ENCODE measurements at regions not wholly inside any gene's neighbourhood (a gene's known extent, or its start where the extent isn't known, plus 50 kb on each side); places are given as distances from the start of the nearest gene placed in this dataset.
A peak's percentile ranks its signal among the peaks of the same experiment; 100 is the strongest.
"Not testable (repeated sequence)": the region's sequence is repeated elsewhere in the genome, so short reads cannot be mapped to it uniquely, and the experiment has no call there.

DNA sequence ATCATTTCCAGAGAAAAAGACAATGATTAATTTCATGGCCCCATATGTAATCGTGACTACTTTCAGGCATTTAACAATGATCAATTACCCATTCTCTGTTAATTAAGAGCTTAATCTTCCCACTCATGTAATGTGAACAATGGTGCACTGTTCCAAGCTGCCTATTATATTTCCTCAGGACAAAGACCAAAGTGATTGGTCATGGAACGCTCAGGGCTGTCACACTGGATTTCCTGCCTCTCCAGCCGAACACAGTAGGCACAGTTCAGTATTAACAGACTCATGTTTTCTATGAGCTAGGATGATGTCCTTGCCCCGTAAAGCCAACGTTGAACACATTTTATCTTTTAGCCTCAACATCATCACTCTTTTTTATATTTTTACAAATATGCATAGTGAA is 142.7 kb upstream of the FZD8 start:
- no peak for DNase-seq (ENCODE audit: low spot score)

DNA sequence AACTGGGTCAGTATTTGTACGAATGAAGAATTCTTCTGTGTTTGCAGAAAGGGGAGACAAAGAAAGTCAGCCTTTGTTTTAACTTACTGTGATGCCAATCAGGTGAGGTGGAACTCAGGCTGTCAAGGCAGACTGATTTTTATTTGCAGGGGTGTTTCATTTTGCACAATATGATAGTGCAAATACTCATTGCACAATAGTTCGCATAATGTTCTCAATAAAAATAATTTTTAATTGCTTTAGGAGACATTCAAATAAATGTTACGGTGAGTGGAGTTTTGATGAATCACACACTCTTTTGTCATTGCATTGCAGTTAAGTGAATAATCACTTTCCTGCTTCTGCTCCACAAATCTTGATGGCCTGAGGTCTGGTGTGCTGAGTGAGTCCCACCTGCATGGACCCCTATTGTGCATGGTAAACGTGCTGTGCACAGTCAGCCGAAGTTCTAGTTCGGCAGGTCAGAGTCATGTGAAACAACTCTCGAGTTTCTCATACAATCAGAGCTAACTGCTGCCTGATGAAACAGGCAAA is 141.3 kb upstream of the FZD8 start:
- no peak for DNase-seq (ENCODE audit: low spot score)

DNA sequence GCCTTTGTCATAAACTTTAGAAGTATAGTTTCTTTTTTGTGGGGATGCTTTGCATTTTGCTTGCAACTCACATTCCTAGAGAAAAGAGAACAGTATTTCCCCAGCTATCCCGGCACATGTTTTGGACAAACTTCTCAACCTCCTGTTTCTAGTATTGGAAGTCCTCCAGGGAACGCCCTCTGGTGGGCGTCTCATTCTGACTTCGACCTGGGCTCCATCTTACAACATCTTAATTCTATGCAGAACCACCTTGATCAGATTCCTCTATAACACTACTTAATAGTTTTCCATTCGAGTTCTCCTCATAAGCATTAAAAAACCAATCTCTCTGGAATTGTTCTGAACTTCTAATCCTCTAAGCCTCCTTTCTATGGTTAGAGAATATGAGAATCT is 139.5 kb upstream of the FZD8 start:
- DNase-seq (ENCODE audit: low spot score) = no peak

DNA sequence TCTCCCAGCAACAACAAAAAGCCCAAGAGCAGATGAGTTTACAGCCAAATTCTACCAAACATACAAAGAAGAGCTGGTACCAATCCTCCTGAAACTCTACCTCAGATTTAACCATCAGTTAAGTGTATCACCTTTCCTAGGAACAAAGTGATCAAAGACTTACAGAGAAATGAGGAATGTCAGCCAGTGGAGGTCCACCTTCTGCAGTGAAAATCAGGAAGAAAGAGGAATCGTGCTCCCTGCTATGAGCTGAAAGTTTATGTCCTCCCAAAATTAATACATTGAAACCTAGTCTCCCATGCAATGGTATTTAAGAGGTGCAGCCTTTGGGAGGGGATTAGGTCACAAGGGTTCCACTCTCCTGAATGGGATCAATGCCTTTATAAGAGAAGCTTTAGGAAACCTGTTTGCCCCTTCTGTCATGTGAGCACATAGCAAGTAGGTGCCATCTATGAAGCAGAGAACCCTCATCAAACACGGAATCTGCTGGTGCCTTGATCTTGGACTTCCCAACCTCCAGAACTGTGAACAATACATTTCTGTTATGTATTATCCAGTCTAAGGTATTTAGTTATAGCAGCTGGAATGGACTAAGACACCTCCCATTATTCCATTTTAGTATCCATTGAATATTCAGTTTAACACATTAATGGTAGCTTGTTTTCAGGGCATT is 139.0 kb upstream of the FZD8 start:
- no peak for DNase-seq (ENCODE audit: low spot score)

GRCh38 chr10:35778306-35778705 is 136.2 kb upstream of the FZD8 start:
- no peak for DNase-seq (ENCODE audit: low spot score)

DNA sequence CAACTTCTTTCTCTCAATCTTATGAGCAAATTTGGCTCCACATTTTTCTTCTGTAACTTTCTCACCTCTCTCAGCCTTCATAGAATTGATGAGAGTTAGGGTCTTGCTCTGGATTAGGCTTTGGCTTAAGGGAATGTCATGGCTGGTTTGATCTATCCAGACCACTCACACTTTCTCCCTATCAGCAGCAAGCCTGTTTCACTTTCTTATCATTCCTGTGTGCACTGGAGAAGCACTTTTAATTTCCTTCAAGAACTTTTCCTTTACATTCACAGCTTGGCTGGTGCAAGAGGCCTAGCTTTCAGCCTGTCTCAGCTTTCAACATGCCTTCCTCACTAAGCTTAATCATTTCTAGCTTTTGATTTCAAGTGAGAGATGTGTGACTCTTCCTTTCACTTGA is 134.5 kb upstream of the FZD8 start:
- DNase-seq (ENCODE audit: low spot score) = not testable (repeated sequence)

GRCh38 chr10:35774109-35774508 is 132.0 kb upstream of the FZD8 start:
- DNase-seq (ENCODE audit: low spot score) = no peak

DNA sequence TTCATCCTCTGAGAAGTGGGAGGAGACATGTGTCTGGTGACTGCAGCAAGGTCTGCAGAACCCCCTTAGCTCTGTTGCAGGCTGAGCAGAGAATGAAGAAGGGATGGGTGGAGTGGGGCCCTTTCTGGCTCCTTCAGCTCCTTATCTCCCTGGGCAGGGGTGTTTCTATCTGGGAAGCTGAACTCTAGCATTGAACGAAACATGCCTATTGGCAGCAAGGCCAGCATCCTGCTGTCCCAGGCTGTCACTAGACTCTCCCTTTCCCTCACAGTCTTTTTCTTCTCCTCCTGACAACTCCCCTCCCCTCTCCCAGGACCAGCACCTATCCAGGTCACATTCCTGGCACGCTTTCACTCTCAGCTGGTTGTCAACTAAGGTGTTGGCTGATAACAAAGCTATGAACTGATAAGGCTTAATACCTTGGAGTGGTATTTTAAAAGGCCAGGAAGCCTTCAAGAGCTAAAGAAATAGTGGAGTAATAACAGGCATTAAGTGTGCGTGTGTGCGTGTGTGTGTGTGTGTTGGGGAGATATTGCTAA is 128.8 kb upstream of the FZD8 start:
- DNase-seq (ENCODE audit: low spot score) = no peak

GRCh38 chr10:35769795-35770194 is 127.7 kb upstream of the FZD8 start:
- no peak for DNase-seq (ENCODE audit: low spot score)

DNA sequence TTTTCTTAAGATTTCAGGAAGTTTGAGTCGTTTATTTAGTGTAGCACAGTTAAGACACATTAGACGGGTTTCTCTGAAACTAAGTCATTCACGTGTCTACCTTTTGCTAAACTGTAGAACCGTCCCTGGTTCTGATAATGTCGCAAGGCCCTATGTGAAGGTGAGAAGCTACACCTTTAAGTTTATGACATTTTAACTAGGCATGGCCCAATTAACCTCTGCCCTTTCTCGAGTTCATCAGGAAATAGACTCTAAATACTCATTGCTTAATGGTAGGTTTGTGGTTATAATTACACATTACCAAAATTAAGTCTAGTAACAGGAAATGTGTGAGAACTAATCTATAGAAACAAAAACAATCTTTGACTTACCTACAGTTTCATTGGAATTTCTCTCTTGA is 126.6 kb upstream of the FZD8 start:
- DNase-seq (ENCODE audit: low spot score) = no peak

DNA sequence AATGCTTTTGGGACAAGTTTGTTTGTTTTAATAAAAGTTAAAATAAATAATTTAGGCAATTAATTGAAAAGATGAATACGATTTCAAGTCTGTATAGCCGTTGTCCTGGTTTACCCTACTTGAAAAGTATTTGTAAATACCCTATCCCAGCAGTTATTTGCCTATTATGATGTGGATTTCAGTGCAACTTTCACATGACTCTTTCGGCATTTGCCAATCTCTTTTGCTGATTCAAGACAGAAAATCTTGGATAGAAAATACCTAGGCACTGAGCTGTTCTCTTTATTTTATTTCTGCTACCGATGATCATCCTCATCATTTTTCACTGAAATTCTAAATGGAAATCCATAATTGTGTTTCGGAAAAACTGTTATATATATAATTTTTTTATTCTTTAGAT is 125.9 kb upstream of the FZD8 start:
- no peak for DNase-seq (ENCODE audit: low spot score)

DNA sequence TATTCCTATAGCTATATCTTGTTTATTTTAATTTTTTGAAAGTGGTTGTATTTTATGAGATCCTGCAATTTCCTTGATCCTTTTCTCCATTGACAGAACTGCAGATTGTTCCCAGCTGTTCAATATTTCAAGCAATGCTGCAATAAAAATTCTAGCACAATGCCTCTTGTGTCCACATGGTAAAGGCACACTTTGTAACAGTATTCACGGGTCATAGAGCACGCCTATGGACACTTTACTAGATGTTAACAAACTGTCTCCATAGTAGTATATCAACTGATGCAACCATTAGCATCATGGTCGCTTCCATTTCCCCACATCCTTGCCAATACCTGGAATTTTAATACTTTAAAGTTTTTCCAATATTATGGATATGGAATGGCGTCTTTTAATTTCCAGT is 123.9 kb upstream of the FZD8 start:
- no peak for DNase-seq (ENCODE audit: low spot score)

GRCh38 chr10:35765066-35765527 is 123.0 kb upstream of the FZD8 start:
- peak; percentile 52 for DNase-seq (ENCODE audit: low spot score)

DNA sequence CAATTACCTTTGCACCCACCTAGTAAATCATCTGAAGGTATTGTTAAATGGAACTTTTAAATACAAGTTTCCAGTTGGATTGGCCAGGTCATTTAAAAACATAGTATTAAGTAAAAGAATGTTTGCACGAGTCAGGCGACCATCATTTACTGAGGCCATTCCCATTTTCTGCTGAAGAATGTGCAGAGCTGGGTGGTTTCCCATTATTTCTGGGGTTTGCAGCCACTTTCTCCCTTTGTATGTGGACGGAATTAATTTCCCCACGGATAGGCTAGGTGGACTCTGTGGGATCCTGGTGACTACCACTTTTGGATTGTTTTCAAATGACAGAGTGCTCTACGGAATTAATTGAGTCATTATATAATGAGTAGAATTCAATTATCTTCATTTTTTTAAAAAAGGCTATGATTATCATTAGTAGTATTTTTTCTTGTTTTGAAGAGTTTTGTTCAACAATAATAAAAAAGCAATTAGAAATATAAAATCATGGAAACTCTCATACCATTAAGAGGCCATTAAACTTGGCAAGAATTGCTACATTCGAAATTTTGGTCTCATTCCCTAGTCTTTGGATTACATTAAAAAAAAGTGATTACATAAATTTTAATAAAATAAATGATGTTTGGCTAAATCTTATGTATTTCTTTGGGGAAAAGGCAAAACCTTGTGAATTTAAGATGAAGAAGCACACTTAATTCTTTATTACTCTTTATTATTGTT is 120.4 kb upstream of the FZD8 start:
- no peak for DNase-seq (ENCODE audit: low spot score)

DNA sequence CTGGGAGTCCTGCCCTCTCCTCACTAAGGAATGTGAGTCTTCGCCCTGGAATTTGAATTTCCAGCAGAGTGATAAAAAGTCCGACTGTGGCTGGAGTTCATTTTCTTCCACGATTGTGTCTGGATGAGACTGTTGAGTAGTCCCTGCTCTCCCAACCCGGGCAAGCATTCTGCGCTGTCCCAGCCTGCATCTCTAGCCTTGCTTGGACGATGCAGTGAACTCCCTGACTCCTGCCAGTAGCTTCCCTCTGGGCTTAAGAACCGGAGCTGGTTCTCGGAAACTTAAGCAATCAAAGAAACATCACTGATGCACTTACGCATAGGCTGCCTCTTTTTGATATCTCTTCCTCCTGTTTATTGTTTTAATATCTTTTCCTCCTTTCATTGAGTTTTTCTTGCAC is 116.0 kb upstream of the FZD8 start:
- no peak for DNase-seq (ENCODE audit: low spot score)

- DNase-seq (ENCODE audit: low spot score) = no peak
These were observed 112.4 kb upstream of the FZD8 start for GRCh38 chr10:35754519-35754918.

DNA sequence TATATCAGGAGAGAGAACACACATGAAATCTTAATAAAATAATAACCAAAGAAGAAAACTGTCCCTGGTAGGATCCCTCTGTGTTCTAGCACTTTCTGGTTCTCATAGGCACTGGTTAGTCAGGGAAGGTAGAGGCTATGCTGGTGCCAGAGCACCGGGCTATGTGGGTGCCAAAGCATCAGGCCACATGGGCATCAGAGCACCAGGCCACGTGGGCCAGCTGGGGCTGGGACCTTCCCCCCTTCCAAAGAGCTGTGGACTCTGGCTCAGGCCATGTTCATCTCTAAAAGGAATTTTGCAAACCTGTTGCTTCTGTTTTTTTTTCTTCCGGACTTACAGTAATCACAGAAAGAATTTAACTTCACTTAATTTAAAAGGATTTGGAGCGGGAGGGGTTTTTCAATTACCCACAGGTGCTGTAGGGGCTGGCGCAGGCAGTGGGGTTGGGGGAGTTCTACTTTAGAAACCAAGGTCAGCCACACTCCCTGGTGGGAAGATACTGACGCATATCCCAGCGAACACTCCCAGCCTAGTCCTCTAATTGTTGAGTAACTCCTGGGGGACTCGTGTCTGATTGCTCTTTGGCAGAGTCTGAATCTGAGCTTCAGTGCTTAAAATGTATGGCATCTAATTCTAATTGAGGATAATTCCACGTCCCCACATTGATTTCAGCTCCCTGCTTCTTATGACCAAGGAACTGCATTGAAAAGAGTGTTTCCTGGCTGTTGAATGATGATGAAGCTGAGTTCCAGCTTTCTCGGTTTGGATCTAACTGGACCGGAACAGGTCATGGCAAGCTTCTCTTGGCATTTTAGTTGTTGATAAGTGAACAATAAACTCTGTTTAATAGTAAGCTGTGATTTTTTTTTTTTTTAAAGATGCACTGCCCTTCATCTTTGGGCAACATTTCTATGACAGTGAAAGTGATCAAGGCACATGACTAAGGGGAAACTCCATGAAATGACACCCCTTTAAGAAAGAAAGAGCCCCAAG is 110.7 kb upstream of the FZD8 start:
- no peak for DNase-seq (ENCODE audit: low spot score)

DNA sequence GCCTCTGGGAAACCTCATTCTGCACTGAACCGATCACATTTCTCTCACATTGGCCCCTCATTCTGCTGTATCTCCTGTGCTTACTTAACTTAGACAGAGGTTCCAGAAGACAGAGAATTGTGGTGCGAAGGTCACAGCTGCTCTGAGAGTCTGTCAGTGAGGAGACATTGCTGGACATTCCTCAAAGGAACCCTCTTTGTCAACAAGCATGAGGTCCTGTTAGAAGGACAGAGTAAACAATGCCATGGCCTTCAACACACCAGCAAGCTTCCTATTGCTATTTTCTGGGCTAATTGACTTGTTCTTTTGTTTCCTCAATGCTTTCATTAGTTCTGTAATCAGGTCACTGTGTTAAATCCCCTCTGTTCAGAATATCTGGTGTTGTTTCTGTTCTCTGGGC is 109.3 kb upstream of the FZD8 start:
- DNase-seq (ENCODE audit: low spot score) = no peak

DNA sequence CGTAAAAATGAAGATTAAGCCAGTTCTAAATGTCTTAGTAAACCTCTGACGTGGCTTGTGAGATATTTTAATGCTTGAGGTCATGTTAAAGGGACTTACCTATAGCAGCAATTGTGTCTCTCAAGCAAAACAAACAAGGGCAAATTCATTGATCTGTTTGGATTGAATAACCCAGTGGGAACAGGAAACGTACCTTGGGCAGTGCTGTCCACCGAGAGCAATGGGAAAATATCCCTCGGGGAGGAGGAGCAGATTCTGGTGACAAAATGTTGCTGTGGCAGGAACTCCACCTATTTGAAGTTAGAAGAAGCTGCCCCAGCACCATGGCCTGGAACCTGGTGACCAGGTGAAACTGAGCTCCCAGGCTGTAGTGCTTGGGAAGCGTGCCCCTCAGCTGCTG is 107.1 kb upstream of the FZD8 start:
- DNase-seq (ENCODE audit: low spot score) = no peak

- DNase-seq (ENCODE audit: low spot score) = no peak
These were observed 103.7 kb upstream of the FZD8 start for GRCh38 chr10:35745617-35746403.

DNA sequence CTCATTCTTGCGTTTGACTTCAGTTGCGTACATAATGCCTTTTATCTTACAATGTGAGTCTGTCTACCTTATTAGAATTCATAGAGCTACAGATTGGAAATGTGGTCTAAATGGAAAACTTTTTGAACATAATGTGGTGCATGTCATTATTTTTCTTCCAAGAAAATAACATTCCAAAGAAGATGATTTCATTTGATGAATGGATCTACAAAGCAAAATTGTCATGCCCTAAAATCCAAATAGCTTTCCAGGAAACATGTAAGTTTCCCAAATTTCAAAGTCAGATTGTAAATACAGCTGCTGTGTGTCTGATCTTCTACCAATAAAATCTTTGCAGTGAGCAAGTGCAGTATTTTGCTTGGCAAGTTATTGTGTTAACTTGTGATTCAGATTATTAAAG is 101.8 kb upstream of the FZD8 start:
- DNase-seq (ENCODE audit: low spot score) = no peak

All from ecto neural progenitor cell (in vitro differentiated cells).